Loucy (cell line): ENCODE measurements at regions not wholly inside any gene's neighbourhood (a gene's known extent, or its start where the extent isn't known, plus 50 kb on each side); places are given as distances from the start of the nearest gene placed in this dataset.

Source experiments
- EZH2phosphoT487 ChIP-seq: fragments of 200-600 bp; IDR thresholded peaks from 2 replicates; pipeline ENCODE4 v1.6.1; 2018; ENCODE audit warnings: antibody characterized with exemption, mild to moderate bottlenecking, moderate library complexity, borderline replicate concordance
- TF ChIP-seq, protein P1 (sequence below): fragments of 200-600 bp; sonication (generic); conservative IDR thresholded peaks from 2 replicates; pipeline ENCODE4 v1.5.1; 2014; ENCODE audit warnings: mild to moderate bottlenecking, antibody characterized with exemption, low read length

DNA sequence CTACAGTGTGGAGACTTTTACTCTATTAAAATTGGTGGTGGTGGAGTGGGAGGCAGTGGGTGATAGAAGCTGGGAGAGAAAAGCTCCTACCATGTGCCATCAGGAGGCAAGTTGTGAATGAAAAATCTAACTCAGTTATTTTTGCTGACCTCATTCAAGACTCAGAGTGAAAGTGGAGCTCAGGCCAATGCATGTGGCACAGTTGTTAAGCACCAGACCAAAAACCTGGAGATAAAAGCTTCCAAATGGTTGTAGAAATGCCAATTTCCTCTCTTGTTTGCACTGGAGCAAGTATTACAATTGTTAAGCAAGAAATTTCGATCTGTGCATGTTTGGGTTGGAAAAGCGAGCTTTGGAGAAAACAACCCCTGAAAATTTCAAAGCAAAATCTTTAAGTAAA lies 81.5 kb upstream of the PRICKLE2 start:
- TF ChIP-seq, protein P1, sequence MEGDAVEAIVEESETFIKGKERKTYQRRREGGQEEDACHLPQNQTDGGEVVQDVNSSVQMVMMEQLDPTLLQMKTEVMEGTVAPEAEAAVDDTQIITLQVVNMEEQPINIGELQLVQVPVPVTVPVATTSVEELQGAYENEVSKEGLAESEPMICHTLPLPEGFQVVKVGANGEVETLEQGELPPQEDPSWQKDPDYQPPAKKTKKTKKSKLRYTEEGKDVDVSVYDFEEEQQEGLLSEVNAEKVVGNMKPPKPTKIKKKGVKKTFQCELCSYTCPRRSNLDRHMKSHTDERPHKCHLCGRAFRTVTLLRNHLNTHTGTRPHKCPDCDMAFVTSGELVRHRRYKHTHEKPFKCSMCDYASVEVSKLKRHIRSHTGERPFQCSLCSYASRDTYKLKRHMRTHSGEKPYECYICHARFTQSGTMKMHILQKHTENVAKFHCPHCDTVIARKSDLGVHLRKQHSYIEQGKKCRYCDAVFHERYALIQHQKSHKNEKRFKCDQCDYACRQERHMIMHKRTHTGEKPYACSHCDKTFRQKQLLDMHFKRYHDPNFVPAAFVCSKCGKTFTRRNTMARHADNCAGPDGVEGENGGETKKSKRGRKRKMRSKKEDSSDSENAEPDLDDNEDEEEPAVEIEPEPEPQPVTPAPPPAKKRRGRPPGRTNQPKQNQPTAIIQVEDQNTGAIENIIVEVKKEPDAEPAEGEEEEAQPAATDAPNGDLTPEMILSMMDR = no peak
- no peak for TF ChIP-seq EZH2phosphoT487
